Esophagus muscularis mucosa (tissue), 3 donors: ENCODE measurements at regions not wholly inside any gene's neighbourhood (a gene's known extent, or its start where the extent isn't known, plus 50 kb on each side); places are given as distances from the start of the nearest gene placed in this dataset.

Source experiments
- POLR2A ChIP-seq: fragments of 450-650 bp; IDR thresholded peaks from one replicate; pipeline ENCODE4 v1.6.1; 2017; ENCODE audit warnings: antibody characterized with exemption, moderate library complexity, mild to moderate bottlenecking, low read depth
- POLR2AphosphoS5 ChIP-seq, 2 donors: sonication (generic); formaldehyde crosslinking; IDR thresholded peaks; one replicate each; pipeline ENCODE4 v1.6.1; 2017; ENCODE audit warnings: antibody characterized with exemption in 2 of 2
- TF ChIP-seq, protein P1 (sequence below), 3 experiments: fragments of 200-600 bp in 2 of 3; fragments of 450-650 bp in 1 of 3; sonication (generic) in 2 of 3; IDR thresholded peaks; one replicate each; pipeline ENCODE4 v1.5.1; 2017 to 2019; ENCODE audit warnings: antibody characterized with exemption in 3 of 3, mild to moderate bottlenecking in 2 of 3, moderate library complexity in 1 of 3

DNA sequence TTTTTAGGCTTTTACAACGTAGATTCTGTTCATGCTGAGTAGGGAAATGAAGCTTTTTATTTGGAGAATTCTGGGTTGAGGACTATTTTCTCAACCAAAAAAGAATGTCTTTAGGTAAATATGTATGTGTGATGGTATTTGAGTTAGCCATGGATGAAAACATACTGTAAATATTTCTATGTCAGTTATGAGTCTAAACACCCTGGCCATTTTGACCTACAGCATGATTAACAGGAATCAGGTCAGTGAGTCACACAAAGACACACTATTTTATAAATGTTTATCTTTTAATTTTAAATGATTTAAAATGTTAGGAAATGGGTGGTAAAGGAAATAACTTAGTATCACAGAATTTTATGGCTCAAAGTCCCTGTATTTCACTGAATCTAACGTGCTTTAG lies 851.7 kb upstream of the MAP3K7 start:
- TF ChIP-seq POLR2AphosphoS5 (IDR thresholded peaks at IDR 0.05) (no peak), POLR2A (no peak)
- TF ChIP-seq, protein P1, sequence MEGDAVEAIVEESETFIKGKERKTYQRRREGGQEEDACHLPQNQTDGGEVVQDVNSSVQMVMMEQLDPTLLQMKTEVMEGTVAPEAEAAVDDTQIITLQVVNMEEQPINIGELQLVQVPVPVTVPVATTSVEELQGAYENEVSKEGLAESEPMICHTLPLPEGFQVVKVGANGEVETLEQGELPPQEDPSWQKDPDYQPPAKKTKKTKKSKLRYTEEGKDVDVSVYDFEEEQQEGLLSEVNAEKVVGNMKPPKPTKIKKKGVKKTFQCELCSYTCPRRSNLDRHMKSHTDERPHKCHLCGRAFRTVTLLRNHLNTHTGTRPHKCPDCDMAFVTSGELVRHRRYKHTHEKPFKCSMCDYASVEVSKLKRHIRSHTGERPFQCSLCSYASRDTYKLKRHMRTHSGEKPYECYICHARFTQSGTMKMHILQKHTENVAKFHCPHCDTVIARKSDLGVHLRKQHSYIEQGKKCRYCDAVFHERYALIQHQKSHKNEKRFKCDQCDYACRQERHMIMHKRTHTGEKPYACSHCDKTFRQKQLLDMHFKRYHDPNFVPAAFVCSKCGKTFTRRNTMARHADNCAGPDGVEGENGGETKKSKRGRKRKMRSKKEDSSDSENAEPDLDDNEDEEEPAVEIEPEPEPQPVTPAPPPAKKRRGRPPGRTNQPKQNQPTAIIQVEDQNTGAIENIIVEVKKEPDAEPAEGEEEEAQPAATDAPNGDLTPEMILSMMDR (IDR thresholded peaks at IDR 0.05) = no peak
